Fibroblast of the aortic adventitia (primary cell): ENCODE measurements at regions not wholly inside any gene's neighbourhood (a gene's known extent, or its start where the extent isn't known, plus 50 kb on each side); places are given as distances from the start of the nearest gene placed in this dataset.

ENCODE experiments used
- DNase-seq: peaks from one replicate; pipeline ENCODE4 v3.0.0-alpha.2; 2010; ENCODE audit warnings: low read depth
- H3K4me3 ChIP-seq: 2 replicates; pipeline ENCODE4 v1.5.1; 2011; ENCODE audit warnings: low read depth, mild to moderate bottlenecking, control low read depth, low read length, moderate library complexity
- TF ChIP-seq, protein P1 (sequence below): IDR thresholded peaks from 2 replicates; pipeline ENCODE4 v1.5.1; 2011; ENCODE audit warnings: mild to moderate bottlenecking, low read length, control low read depth, inconsistent platforms; ENCODE audit not compliant: insufficient read depth

DNA sequence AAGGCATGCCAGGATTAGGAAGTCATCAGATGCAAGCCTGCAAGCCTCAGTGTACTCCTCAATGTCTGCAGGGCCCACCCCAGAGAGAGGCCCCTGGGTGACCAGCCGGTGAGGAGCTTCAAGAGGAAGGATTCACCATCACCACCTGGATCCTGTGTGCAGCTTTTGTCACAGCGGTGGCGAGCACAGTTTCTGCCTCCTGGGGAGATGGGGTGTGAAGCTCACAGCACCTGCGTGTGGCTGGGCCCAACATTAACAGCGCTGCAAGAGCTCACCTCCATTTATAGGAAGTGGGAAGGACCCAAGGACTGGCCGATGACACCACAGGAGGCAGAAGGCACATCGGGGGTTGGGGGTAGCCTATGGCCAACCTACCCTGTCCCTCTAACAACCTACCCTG is 235.3 kb downstream of the CTTN start:
- no peak overlapping the region for H3K4me3 ChIP-seq
- TF ChIP-seq, protein P1, sequence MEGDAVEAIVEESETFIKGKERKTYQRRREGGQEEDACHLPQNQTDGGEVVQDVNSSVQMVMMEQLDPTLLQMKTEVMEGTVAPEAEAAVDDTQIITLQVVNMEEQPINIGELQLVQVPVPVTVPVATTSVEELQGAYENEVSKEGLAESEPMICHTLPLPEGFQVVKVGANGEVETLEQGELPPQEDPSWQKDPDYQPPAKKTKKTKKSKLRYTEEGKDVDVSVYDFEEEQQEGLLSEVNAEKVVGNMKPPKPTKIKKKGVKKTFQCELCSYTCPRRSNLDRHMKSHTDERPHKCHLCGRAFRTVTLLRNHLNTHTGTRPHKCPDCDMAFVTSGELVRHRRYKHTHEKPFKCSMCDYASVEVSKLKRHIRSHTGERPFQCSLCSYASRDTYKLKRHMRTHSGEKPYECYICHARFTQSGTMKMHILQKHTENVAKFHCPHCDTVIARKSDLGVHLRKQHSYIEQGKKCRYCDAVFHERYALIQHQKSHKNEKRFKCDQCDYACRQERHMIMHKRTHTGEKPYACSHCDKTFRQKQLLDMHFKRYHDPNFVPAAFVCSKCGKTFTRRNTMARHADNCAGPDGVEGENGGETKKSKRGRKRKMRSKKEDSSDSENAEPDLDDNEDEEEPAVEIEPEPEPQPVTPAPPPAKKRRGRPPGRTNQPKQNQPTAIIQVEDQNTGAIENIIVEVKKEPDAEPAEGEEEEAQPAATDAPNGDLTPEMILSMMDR: no peak
- no peak for DNase-seq

DNA sequence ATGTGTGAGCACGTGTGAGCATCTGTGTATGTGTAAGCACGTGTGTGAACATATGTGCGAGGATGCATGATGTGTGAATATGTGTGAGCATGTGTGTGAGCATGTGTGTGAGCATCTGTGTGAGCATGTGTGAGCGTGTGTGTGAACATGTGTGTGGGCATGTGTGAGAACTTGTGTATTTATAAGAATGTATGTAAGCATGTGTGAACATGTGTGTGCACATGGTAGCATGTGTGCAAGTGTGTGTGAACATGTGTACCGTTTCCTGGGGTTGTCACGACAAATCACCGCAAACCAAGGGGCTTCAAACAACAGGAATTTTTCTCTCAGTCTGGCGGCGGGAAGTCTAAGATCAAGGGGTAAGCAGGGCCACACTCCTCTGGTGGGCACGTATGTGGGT is 238.3 kb downstream of the CTTN start:
- H3K4me3 ChIP-seq: no peak overlapping the region
- DNase-seq: no peak
- TF ChIP-seq, protein P1: no peak

DNA sequence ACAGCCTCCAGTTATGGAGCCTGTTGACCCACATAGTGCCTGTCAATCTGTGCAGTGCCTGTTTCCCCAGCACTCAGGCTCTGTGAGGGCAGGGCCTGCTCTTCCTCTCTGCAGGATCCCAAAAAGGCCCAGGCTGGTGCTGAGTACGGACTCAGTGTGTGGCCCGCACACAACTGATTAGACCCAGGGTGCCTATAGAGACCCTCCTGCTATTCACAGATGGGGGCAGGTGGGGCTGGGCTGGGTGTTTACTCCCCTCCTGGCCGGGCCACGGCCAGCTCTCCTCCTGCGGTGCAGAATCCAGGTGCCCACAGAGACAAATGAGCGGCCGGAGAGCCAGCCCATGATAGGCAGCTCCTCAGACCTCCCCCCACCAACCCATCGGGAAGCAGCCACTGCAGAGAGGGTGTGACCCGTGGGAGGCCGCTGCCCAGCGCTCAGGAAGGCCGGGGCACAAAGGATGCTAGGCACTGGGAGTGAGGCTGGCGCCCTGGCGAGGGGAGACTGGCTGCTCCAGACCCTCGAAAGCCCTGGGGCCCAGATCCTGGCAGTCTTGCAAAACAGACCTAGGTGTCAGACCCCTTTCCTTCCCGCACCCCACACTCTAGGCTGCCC is 239.0 kb downstream of the CTTN start:
- TF ChIP-seq, protein P1: no peak
- no peak overlapping the region for H3K4me3 ChIP-seq
- DNase-seq: no peak

DNA sequence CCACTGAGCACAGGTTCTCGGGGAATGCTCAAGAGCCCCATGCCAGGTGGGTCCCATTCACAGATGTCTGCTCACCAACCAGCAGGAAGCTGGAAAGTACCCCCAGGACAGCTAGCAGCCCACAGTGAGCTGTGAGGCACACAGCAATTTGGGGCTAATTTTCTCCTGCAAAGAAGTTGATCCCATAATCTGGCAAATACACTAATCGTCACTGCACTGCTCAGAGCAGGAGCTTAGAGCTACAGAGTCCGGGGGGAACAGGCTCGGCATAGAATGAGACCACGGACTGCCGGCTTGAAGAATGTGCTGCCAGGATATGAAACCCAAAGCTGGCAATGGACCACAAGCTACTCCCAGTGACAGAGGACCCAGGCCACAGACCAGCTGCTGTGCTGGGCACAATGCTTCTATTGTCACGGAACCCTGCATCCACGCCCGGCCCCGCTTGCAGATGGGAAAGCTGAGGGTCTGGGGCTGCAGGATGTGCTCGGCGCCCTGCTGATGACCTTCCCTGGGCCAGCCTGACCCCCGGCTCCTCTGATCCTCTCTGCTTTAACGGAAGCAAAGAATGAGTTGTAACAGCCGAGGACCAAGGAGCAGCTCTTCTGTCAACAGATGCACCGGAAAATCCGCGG is 239.7 kb downstream of the CTTN start:
- no peak for DNase-seq
- TF ChIP-seq, protein P1: no peak
- H3K4me3 ChIP-seq: no peak overlapping the region

DNA sequence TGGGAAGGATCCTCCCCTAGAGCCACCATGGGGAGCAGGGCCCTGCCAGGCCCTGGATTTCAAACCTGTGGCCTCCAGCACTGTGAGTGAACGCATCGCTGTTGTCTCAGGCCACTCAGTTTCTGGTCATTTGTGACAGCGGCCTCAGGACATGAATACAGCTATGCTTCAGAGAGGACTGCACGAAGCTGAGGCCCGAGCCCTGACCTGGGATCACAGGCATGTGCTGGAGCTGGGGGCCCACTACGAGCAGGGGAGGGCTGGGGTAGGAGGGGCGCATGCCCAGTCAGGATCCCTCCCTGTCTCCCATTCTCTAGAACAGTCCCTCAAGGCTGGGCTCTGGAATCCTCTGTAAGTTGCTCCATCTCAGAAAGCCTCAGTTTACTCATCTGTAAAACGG is 242.1 kb downstream of the CTTN start:
- TF ChIP-seq, protein P1: no peak
- no peak for DNase-seq
- H3K4me3 ChIP-seq: no peak overlapping the region

DNA sequence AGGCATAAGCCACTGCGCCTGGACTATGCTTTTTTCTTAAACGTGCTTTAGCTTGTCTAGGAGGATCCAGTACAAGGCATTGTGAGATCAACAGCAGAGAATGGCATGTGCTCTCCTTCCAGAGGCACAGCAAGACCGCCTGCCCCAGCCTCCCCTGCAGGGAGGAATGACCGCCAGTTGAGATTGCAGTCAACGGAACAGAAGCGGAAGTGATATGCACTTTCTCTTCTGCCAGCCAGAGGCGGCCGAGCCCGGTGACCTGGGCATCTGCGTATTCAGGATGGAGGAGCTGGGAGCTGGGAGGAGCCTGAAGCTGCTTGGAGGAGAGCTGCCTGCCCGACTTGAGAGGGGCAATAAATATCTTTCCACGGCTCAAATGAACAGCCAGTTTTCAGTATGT is 243.0 kb downstream of the CTTN start:
- TF ChIP-seq, protein P1: no peak
- DNase-seq: no peak
- no peak overlapping the region for H3K4me3 ChIP-seq

DNA sequence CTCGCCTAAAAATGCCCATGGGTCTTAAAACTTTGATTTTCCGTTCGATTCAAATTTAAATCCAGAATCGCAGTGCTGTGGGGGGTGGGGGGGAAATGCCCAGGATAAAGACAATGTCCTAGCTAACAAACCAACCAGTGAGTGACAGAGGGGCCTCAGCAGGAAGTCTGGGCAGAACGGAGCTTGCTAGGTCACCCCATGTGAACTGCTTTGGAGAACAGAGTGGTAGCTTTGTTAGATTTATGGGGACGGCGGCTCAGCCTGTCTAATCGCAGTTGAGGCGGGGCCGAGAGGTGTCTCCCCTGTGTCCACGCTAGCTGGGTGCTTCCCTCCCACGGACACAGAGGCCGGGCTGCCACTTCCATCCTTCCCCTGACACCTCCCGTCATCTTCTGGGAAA is 243.9 kb downstream of the CTTN start:
- DNase-seq: no peak
- no peak overlapping the region for H3K4me3 ChIP-seq
- TF ChIP-seq, protein P1: no peak
